A673 (cell line): ENCODE measurements at regions not wholly inside any gene's neighbourhood (a gene's known extent, or its start where the extent isn't known, plus 50 kb on each side); places are given as distances from the start of the nearest gene placed in this dataset.

Source experiments
- BruUV-seq: library from RNA; stranded (reverse); fragments of 400-500 nt; replicated peaks from 2 replicates; lab custom pipeline; 2021; lab: Mats Ljungman, UMichigan
- CTCF ChIA-PET: fragments of 300-600 bp; sonication (Branson Sonifier 250); formaldehyde crosslinking; loops from one replicate; lab custom pipeline; 2022; ENCODE audit warnings: antibody characterized with exemption; lab: Charles Lee
- POLR2A ChIA-PET: fragments of 300-600 bp; sonication (Branson Sonifier 250); formaldehyde crosslinking; loops from one replicate; lab custom pipeline; 2022; ENCODE audit warnings: antibody characterized with exemption; ENCODE audit not compliant: low non-redundant PET; lab: Charles Lee
- DNase-seq: peaks from one replicate; pipeline ENCODE4 v3.0.0-alpha.2; 2015; ENCODE audit warnings: low spot score
- H3K27ac ChIP-seq: fragments of 200-600 bp; sonication (generic); 2 replicates; pipeline ENCODE4 v1.5.1; 2016; ENCODE audit warnings: mixed run types, low read depth, mild to moderate bottlenecking, mixed read lengths, antibody characterized with exemption, low read length; ENCODE audit not compliant: poor library complexity, severe bottlenecking
- H3K27me3 ChIP-seq: fragments of 200-600 bp; sonication (generic); replicated peaks from 2 replicates; pipeline ENCODE4 v1.6.1; 2017; ENCODE audit warnings: mixed run types, low read depth, mild to moderate bottlenecking, mixed read lengths, antibody characterized with exemption, low read length; ENCODE audit not compliant: insufficient read depth, poor library complexity
- H3K36me3 ChIP-seq: fragments of 200-600 bp; sonication (generic); 2 replicates; pipeline ENCODE4 v1.6.1; 2016; ENCODE audit warnings: mixed run types, mild to moderate bottlenecking, mixed read lengths, antibody characterized with exemption, low read length; ENCODE audit not compliant: insufficient read depth, poor library complexity, severe bottlenecking
- H3K4me1 ChIP-seq: fragments of 200-600 bp; sonication (generic); 2 replicates; pipeline ENCODE4 v1.6.1; 2017; ENCODE audit warnings: mixed run types, mild to moderate bottlenecking, mixed read lengths, antibody characterized with exemption, low read length; ENCODE audit not compliant: insufficient read depth, poor library complexity, severe bottlenecking
- H3K4me3 ChIP-seq: fragments of 200-600 bp; sonication (generic); 2 replicates; pipeline ENCODE4 v1.5.1; 2016; ENCODE audit warnings: low read depth, mixed run types, mild to moderate bottlenecking, mixed read lengths, low read length; ENCODE audit not compliant: poor library complexity, severe bottlenecking
- H3K9me3 ChIP-seq: fragments of 200-600 bp; sonication (generic); 2 replicates; pipeline ENCODE4 v1.6.1; 2016; ENCODE audit warnings: mixed run types, low read depth, mild to moderate bottlenecking, mixed read lengths, antibody characterized with exemption, low read length; ENCODE audit not compliant: poor library complexity, severe bottlenecking
- EZH2 ChIP-seq: fragments of 200-600 bp; sonication (generic); IDR thresholded peaks from 2 replicates; pipeline ENCODE4 v1.6.1; 2017; ENCODE audit warnings: borderline replicate concordance, low read depth, mild to moderate bottlenecking, mixed read lengths, antibody characterized with exemption, low read length; ENCODE audit not compliant: poor library complexity, severe bottlenecking
- intact Hi-C: fragments of 100-400 bp; cut with micrococcal nuclease; formaldehyde crosslinking; loops from one replicate; pipeline ENCODE4 v1.10.0; 2022; ENCODE audit not compliant: unreplicated experiment
- TF ChIP-seq, protein P1 (sequence below): fragments of 300-800, 200-600 bp; sonication (generic); conservative IDR thresholded peaks from 2 replicates; pipeline ENCODE4 v1.5.1; 2017; ENCODE audit warnings: low read depth, mild to moderate bottlenecking, antibody characterized with exemption, low read length, moderate library complexity, mixed read lengths

DNA sequence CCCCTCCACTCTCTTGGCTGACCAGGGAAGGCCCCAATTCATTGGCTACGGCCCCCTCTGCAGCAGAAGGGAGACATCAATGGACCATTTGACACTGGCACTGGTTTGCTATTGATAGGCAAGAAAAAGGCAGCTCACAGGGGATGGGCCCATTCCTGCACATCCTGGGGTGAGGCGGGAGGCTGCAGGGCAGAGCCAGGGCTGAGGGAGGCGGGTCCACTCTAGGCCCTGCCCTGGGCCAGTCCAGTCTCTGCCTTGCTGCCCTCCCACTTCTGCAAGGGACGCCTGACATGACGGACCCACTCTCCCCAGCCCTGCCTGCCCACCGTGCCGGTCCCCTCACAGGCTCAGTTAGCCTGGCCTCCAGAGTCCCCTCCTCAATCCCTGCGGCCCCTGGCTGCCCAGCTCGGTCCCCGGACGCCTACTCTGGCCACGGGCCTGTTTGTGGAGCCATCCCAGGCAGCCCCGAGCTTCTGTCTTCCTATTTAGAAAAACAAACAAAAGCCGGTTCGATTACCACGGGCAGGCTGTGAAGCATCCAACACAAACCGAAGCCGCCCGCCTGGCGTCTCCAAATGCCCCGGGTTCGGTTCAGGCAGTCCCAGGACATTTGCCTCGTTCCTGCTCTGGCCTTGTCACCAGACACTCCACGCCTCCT is 160.7 kb downstream of the IRX5 start:
- intact Hi-C loops: no loop called here
- ChIA-PET POLR2A (no interaction called here), CTCF (no interaction called here)
- Histone ChIP-seq H3K9me3 (no peaks in the 10 kb centered on the region), H3K27ac (no peak overlapping the region), H3K27me3 (no peaks in the 10 kb centered on the region), H3K4me1 (no peaks in the 10 kb centered on the region), H3K4me3 (no peak overlapping the region), H3K36me3 (no peaks in the 10 kb centered on the region)
- no peak for DNase-seq
- TF ChIP-seq, protein P1, sequence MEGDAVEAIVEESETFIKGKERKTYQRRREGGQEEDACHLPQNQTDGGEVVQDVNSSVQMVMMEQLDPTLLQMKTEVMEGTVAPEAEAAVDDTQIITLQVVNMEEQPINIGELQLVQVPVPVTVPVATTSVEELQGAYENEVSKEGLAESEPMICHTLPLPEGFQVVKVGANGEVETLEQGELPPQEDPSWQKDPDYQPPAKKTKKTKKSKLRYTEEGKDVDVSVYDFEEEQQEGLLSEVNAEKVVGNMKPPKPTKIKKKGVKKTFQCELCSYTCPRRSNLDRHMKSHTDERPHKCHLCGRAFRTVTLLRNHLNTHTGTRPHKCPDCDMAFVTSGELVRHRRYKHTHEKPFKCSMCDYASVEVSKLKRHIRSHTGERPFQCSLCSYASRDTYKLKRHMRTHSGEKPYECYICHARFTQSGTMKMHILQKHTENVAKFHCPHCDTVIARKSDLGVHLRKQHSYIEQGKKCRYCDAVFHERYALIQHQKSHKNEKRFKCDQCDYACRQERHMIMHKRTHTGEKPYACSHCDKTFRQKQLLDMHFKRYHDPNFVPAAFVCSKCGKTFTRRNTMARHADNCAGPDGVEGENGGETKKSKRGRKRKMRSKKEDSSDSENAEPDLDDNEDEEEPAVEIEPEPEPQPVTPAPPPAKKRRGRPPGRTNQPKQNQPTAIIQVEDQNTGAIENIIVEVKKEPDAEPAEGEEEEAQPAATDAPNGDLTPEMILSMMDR: no peak
- no peak for TF ChIP-seq EZH2
- BruUV-seq: no TSS peak

DNA sequence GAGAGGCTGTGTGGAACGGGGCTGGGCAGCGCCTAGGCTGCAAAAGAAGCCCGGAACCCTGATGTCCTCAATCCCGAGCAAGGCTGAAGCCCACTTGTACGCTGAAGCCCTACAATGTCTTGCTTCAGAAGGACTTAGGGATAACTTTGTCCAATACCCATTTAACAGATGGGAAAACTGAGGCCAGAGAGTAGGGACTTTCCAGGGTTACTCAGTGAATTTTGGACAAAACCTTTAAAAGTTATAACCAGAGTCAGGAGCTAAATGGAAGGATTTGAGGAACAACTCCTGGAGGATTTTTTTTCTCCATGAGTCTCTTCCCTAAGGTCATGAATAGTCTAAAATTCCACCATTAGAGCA is 161.2 kb downstream of the IRX5 start:
- POLR2A ChIA-PET: no interaction called here
- no peaks in the 10 kb centered on the region for H3K4me1 ChIP-seq
- DNase-seq: no peak
- intact Hi-C loops: no loop called here
- no TSS peak for BruUV-seq
- H3K4me3 ChIP-seq: no peak overlapping the region
- H3K27ac ChIP-seq: no peak overlapping the region
- CTCF ChIA-PET: no interaction called here
- no peaks in the 10 kb centered on the region for H3K9me3 ChIP-seq
- H3K36me3 ChIP-seq: no peaks in the 10 kb centered on the region
- TF ChIP-seq, protein P1: no peak
- no peak for TF ChIP-seq EZH2
- no peaks in the 10 kb centered on the region for H3K27me3 ChIP-seq

DNA sequence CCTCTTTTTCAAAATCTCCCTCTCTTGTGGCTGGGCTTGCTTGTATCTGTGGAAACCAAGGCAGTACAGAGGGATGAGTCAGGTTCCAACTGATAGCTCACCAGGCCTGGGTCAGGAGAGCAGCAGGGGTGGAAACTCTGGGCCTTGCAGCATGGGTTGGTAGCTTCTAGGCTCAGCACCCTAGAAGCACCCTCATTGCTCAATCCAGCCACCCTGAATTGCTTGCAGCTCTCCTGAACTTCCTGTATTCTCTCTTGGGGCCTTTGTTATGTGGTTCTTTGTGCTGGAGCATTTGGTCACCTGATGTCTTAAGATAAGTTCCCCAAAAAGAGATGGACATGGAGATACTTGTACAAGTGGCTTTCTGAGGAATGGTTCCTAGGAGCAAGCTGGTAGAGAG is 169.4 kb downstream of the IRX5 start:
- CTCF ChIA-PET: no interaction called here

More for the DNA sequence above, 169.4 kb downstream of the IRX5 start:
- TF ChIP-seq EZH2: no peak
- TF ChIP-seq, protein P1: no peak
- BruUV-seq: no TSS peak
- Histone ChIP-seq H3K4me1 (no peaks in the 10 kb centered on the region), H3K4me3 (no peak overlapping the region), H3K9me3 (no peaks in the 10 kb centered on the region), H3K27ac (no peak overlapping the region), H3K36me3 (no peaks in the 10 kb centered on the region), H3K27me3 (no peaks in the 10 kb centered on the region)
- no peak for DNase-seq
- intact Hi-C loops: no loop called here
- POLR2A ChIA-PET: no interaction called here
